Bone marrow (tissue), 2 donors: ENCODE measurements at regions not wholly inside any gene's neighbourhood (a gene's known extent, or its start where the extent isn't known, plus 50 kb on each side); places are given as distances from the start of the nearest gene placed in this dataset.
"Not testable (repeated sequence)": the region's sequence is repeated elsewhere in the genome, so short reads cannot be mapped to it uniquely, and the experiment has no call there.

Experiments
- DNase-seq, 2 donors: peaks; one replicate each; lab custom pipeline; 2025; lab: John Stamatoyannopoulos, UW

DNA sequence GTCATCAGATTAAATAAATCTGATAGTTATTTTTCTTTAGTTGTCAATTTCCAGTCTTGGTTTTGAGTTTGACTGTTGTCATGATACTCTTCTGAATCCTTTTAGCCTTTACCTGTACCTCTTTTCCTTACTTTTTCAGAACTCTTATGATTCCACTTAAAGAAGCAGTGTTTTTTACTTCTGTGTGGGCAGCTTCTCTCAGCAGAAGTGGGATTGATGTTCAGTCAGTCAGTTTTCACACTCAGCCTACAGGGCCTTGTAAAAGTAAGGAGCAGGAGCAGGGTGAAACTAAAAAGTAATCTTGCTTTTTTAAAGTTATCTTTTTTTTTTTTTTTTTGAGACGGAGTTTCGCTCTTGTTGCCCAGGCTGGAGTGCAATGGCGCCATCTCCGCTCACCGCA lies 75.1 kb downstream of the HAUS1 start:
- no peak for DNase-seq

DNA sequence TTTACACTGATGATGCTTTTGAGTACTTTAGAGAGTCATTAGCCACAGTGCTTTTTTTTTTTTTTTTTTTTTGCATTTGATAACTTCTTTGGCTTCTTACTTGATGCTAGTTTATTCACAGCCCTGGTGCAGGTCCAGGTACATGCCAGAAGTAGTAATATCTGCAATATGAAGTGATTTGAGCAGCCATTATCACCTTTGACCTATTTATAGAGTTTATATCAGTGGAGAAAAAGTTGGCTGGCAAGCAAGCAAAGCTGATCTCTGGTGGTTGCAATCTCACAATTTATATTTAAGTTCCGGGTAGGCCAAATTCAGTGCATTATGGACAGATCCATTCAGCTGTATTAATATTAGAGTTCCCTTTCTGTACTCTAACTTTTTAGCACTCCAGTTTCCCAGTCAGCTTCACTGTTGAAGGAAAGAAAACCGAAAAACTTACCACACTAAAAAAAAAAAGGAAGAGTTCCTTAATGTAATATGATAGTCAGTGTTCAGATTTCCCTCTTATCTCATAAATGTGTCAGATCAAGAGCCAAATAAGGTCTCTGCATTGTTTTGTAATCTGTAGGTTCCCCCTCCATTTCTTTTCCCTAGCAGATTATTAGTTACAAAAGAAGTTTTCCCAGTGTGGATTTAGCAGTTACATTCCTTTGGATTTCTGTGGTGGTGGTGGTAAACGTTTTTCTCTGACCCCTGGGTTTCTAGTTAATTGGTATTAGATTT lies 78.6 kb downstream of the HAUS1 start:
- no peak for DNase-seq

DNA sequence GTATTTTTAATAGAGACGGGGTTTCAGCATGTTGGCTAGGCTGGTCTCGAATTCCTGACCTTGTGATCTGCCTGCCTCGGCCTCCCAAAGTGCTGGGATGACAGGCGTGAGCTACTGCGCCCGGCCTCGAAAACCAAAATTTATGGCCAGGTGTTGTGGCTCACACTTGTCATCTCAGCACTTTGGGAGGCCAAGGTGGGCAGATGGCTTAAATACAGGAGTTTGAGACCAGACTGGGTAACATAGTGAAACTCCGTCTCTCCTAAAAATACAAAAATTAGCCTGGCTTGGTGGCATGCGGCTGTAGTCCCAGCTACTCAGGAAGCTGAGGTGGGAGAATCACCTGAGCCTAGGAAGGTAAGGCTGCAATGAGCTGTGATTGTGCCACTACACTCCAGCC lies 80.1 kb downstream of the HAUS1 start:
- DNase-seq, result not testable (repeated sequence)

DNA sequence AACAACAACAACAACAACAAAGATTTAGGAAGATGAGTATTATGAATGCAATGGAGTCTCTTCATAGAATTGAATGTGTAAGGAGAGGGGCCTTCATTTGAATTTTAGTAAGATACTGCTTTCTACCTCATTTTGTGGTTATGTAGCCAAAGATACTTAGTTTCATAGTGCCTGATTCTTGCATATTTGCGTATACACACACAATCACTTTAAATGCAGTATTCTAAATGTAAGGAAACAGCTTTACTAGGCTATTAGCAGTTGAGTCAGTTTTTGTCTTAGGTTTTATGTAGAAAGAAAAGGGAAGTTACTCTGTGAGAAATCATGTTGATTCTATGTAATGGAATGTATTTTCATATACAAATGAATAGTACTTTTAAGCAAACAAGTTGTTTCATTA lies 80.5 kb downstream of the HAUS1 start:
- peak in 1 of 2 donors; percentile 58 for DNase-seq

DNA sequence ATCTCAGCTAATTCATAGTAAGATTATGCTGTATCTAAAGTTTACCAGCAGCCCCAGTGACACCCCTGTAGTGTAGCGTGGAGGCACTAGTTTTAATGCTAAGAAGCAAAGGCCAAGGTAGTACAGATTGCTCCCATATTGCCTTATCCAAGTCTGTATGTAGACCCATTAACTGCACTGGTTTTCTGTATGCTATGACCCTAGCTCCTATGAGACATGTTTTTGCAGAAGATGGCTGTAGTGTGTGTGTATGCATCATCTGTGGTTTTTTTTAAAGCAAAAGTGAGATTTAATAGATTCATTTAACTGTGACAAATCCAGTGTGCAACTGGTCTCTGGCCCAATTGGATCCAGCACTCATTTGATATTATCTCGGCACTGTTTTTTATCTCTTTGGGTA lies 86.5 kb downstream of the HAUS1 start:
- no peak for DNase-seq

DNA sequence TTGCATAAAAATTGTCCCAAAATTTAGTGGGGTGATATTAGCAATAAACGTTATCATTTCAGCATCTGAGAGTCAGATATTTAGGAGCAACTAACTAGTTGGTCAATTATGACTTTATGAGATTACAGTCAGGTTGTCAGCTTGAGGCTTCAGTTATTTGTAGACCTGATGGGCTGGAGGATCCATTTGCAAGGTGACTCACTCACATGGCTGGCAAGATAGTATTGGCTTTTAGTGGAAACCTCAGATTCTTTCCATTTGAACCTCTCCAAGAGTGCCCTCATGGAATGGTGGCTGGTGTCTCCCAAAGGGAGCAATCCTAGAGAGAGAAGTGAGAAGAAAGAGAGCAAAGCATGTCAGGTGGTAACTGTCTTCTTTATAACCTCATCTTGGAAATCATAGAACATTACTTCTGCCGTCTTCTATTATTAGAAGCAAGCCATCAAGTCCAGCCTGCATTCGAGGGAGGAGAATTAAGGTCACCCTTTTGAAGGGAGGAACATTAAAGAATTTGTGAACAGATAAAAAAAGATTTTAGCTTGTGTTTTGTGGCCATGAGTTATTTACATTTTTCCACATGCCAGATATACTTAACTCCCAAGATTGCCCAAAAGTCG lies 92.5 kb downstream of the HAUS1 start:
- DNase-seq, result no peak

DNA sequence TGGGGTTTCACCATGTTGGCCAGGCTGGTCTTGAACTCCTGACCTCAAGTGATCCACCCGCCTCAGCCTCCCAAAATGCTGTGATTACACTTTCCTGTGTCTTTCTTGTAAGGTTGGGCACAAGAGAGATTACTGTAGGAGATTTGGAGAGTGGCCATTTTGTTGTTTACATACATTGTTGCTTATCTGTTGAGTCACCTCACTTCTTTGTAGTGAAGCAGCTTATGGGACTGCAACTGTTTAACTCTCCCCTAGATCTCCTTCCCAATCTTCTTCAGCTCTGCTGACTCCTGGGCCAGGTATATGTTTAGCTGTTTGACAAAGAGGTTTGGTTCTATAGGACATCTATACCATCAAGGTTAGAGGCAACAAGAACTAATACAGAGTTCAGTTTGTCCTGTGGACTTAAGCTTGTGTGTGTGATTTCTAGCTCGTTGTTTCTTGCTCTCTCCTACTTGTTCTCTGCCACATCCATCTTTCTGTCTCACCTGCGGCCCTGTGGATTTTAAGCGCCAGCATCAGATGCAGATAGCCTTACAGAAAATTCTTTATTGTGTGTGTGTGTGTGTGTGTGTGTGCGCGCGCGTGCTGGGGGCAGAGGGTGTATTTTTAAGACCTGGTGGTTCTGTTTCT lies 95.4 kb downstream of the HAUS1 start:
- no peak for DNase-seq

DNA sequence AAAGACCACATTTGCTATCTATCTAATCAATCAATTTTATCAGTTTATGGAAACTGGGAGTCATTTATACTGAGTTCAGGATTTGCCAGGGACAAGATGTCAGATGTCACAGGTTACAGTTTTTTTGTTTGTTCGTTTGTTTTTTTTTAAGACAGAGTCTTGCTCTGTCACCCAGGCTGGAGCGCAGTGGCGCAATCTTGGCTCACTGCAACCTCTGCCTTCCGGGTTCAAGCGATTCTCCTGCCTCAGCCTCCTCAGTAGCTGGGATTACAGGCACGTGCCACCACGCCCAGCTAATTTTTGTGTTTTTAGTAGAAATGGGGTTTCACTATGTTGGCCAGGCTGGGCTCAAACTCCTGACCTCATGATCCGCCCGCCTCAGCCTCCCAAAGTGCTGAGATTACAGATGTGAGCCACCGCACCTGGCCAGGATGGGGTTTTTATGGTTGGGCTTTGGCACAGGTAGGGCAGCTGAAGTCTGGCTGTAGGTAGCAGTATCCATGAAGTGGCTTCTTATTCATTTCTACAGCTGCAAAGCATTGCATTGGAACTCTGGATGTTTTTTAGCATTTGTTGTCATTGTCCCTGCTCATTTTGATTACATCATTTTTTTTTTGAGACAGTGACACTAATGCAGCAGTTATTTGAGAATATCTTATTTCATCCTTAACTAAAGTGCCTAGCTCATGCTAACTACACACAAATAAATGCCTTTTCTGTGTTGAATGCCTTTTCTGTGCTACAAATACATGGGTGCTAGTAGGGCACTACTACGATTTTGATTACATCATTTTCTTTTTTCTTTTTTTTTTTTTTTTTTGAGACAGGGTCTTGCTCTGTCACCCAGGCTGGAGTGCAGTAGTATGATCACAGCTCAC lies 96.2 kb downstream of the HAUS1 start:
- DNase-seq, result not testable (repeated sequence)

DNA sequence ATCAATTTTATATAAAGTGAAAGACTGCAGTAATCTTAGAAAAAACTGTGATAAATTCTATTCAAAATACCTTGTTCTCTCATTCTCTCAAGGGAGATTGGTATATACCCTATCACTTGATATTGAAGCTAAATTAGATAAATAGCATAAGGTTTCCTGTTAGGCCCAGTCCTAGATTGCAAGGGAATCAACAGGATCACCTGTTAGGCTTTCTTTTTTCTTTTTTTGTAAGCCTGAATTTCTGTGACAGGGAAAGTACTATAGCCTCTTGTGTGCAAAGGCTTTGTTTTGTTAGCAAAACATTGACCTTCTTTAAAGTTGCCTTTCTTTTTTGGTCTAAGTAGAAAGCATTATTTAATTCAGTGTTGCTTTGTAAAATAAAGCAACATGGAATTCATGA lies 100.0 kb downstream of the HAUS1 start:
- no peak for DNase-seq

DNA sequence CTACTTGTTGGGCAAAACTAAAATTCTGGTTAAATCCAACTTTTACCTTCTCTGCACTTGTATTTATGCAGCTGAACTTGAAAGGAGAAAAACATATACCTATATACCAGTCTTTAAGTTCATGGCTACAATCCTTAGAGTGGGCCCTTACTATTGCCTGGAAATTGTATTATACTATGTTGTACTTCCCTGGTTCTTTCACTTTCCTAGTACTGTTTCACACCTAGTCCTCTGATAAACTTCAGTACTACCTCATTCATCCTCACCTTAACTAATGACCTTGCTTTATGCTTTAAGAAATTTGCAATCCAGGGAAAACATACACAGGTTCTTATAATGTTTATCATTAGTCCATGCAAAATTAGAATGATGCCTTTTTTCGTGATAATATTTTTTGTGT lies 103.8 kb downstream of the HAUS1 start:
- no peak for DNase-seq

DNA sequence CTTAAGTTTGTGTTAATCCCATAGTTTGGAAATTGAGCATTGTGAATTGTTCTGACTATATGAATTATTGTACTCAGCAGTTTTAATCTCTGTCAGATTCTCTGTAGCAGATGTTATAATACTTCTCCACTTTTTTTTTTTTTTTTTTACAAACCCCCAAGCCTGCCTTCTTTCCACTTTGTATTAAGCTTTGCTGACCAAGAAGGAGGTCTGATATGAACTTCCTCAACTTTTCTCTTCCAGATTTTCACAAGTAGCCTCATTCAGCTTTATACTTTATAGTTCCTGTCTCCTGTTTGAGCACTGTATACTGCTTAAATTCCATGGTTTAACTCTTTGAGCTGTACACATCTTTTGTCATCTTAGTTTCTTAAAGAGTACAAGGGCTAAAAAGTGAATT lies 105.0 kb downstream of the HAUS1 start:
- DNase-seq, result no peak

DNA sequence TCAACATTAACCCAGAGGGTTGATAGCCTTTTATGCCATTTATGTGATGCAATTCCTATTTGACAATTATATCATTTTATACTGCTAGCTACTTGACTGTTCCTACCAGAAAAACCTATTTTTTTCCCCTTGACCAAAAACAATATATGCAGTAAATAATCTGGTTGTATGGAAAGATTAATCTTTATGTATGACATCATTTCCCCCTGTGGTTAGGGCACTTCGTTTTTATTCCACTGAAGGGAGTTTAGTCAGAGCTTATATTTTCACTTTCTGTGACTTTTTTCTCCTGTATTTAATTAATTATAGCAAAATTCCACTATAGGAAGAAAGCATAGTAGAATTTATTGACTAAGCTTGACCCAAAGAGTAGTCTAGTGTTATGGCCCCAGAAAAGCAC lies 107.6 kb downstream of the HAUS1 start:
- DNase-seq, result peak in 1 of 2 donors; percentile 36

DNA sequence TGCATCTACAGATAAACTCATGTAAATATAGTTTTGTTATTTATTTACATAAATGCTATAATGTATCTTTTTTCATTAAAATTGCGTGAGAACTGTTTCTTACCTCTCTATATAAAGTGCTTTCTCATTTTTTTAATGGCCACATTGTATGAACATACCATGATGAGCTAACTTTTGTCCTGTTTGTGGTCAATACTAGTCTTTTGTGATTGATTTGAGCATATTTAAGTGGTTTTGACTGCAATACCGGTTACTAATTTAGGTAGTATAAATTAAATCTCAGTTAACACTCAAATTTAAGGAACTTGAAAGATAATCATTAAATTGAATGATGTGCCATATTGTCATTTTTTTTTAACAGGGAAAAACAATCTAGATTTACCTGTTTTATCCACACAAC lies 108.2 kb downstream of the HAUS1 start:
- no peak for DNase-seq

DNA sequence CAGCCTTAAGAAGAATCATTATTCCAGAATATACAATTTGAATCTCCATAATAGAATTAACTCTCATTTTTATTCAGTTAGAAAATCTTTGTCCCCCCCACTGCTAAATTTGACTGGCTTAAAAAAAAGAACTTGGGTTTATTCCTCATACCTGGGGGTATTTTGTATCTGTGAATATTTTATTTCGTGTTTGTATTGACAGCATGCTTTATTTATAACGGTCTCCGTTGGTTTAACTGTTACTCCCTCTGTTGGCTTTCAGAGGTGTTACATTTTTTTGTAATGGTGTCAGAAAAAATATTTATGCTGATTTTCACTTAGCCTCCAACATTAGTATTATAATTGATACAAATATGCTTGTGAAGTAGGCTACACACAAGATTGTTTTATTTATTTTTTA lies 109.1 kb downstream of the HAUS1 start:
- DNase-seq, result no peak

DNA sequence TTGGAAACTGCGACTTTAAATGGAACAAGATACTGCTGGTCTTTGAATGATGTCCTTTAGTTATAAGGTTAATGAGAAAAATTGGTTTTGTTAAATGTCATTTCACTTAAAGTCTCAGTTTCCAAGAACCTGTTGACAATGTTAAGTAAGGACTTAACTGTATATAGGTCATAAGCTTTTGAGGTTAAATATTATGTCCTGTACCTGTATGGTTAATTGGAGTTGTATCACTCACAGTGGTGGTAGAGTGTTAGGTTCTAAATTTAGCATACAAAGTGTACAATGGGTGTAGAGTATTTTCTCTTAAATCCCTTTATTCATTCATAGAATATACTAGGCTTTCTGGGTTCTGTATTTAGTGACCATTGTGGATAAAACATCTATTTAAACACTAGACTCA lies 110.2 kb downstream of the HAUS1 start:
- DNase-seq, result no peak

DNA sequence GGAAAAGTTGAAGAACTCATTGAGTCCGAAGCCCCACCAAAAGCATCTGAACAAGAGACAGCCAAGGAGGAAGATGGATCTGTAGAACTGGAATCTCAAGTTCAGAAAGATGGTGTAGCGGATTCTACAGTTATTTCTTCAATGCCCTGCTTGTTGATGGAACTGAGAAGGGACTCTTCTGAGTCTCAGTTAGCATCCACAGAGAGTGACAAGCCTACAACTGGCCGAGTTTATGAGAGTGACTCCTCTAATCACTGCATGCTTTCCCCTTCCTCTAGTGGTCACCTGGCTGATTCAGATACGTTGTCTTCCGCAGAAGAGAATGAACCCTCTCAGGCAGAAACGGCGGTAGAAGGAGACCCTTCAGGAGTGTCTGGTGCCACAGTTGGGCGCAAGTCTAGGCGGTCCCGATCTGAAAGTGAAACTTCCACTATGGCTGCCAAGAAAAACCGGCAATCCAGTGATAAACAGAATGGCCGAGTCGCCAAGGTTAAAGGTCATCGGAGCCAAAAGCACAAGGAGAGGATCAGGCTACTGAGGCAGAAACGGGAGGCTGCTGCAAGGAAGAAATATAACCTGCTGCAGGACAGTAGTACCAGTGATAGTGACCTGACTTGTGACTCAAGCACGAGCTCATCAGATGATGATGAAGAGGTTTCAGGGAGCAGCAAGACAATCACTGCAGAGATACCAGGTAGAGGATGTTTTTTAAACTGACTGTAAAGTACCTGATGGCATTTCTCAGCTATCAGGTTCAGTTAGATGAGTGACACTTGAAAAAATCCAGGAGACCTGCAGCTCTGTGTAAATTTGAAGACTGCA lies 111.9 kb downstream of the HAUS1 start:
- no peak for DNase-seq

DNA sequence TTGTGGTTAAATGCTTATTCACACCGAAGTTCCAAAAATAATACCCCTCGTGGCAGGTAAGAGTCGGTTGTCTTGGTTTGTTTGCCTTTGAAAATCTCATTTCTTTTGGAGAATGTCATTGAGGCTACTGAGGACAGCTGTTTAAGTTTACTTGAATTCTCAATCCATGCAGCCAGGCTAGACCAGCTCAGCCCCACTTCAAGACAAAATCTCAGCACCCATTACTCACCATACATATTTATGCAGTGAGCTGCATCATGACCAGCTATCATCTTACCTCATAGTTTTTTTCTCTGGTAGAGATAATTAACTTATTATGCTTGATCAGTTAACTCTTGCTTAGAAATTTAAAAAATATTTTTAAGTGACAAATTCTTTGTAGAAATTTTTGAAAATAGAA lies 115.9 kb downstream of the HAUS1 start:
- DNase-seq, result no peak

DNA sequence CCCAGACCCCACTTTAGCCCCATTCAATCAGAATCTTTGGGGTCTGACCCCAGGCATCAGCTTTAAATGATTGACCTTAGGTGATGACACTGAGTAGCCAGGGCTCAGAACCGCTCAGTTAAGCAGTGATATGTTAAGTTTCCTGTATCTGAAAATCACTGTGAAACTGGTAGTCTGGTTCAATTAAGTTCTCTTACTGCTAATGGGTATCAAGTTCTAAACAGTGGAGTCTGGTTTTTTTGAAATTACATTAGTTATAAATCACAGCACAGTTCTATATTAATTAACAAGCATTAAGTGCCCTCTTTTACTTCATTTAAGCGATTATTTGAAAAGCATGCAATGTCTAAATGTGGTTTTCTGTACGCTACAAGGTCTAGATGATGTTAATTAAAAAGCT lies 117.9 kb downstream of the HAUS1 start:
- no peak for DNase-seq

DNA sequence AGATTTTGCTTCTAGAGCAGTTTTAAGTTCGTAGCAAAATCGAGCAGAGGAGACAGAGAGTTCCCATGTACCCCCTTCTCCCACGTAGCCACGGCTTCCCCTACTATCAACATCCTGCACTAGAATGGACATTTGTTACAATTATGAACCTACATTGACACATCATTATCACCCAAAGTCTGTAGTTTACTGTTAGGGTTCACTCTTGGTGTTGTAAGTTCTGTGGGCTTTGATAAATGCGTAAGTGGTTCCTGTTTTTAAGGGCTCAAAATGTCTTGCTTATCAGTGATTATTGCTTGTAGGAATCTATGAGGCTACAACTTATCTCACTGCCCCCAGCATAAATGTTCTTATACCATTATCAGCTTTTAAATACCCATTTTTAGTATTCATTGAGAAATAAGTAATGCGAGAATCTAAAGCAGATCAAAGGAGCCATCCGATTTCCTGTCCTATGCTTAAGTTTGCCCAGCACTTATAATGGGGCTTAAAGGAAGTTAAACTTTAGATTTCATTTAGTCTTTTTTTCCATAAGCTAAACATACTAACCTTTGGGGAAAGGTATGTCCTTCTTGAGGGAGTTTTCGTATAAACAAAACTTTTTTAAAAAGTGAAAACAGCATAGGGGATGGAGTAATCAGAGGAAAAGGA lies 118.7 kb downstream of the HAUS1 start:
- peak in 1 of 2 donors; percentile 13 for DNase-seq

DNA sequence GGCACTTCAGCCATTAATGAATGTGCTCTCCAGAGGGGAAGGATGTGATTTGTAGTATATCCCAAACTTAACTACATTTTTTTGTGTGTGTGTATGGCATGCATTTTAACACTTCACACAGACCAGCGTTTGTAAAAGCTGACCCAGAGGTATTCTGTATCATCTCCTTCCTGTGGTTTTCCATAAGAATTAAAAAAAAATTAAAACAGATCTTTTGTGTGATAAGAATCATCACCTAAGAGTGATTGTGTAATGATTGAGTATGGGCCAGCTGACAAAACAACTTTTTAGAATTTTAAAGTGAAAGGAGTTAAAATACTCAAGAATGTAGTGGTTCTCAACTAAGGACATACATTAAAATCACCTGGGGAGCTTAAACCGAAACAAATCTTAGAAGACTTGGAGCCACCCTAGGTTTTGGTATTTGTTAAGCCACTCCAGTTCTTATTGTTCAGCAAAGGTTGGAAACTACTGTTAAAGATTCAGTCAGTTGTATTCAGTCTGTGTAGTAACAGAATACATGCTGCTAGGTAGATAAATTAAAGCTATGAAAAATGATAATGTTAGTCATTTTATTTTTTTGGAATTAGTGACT lies 120.1 kb downstream of the HAUS1 start:
- no peak for DNase-seq

DNA sequence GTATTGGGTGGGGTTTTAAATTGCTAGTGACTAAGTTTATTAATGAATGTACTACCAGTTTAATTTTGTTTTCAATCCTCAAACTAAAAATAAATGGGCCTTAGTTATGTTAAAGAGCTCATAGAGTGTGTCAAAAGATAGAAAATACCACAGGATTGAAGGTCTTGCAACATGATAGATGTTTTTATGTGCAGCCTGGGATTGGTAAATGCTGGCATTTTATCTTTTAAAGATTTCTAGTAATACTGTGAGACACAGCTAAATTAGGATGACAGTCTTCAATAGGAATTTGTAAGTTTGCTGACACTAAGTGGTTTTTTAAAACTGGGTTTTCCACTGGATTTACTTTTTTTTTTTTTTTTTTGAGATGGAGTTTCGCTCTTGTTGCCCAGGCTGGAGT lies 122.3 kb downstream of the HAUS1 start:
- no peak for DNase-seq
